ENCODE measurements at regions not wholly inside any gene's neighbourhood (a gene's known extent, or its start where the extent isn't known, plus 50 kb on each side); places are given as distances from the start of the nearest gene placed in this dataset.

- Mint-ChIP-seq H3K27ac (ENCODE audit: unreplicated experiment) (no peak overlapping the region), H3K36me3 (ENCODE audit: insufficient read depth, unreplicated experiment) (no peaks in the 10 kb centered on the region), H3K9me3 (ENCODE audit: unreplicated experiment) (no peaks in the 10 kb centered on the region), H3K4me1 (ENCODE audit: low read depth, unreplicated experiment) (no peaks in the 10 kb centered on the region), H3K4me3 (ENCODE audit: unreplicated experiment) (no peak overlapping the region), H3K27me3 (ENCODE audit: insufficient read depth, unreplicated experiment) (peaks cover 8% of the 10 kb centered on the region)
- BruUV-seq (replicated peaks), result no TSS peak
- H3K4me3 ChIP-seq (ENCODE audit: low read depth, low read length), result no peak overlapping the region
- ChIA-PET POLR2A (no interaction called here), CTCF (no interaction called here)
- intact Hi-C loops (cut with micrococcal nuclease; ENCODE audit: unreplicated experiment), result no loop called here
- no peaks in the 10 kb centered on the region for H3K9me3 ChIP-seq
- H3K27me3 ChIP-seq (replicated peaks; ENCODE audit: control insufficient read depth, insufficient read depth, low read length), result no peaks in the 10 kb centered on the region
- no peaks in the 10 kb centered on the region for H3K4me1 ChIP-seq
- no peak for DNase-seq
- no peaks in the 10 kb centered on the region for H3K36me3 ChIP-seq (ENCODE audit: control insufficient read depth, insufficient read depth, low read length)
- TF ChIP-seq CTCF (IDR thresholded peaks at IDR 0.05; ENCODE audit: insufficient read depth in 1 of 2, low read depth in 1 of 2, low read length in 1 of 2, severe bottlenecking in 1 of 2, unreplicated experiment in 1 of 2), result no peak
Measured at GRCh38 chr1:81472387-81472786, 328.3 kb upstream of the ADGRL2 start.

- no peak for TF ChIP-seq CTCF (IDR thresholded peaks at IDR 0.05; ENCODE audit: insufficient read depth in 1 of 2, low read depth in 1 of 2, low read length in 1 of 2, severe bottlenecking in 1 of 2, unreplicated experiment in 1 of 2)
- Mint-ChIP-seq H3K36me3 (ENCODE audit: insufficient read depth, unreplicated experiment) (no peaks in the 10 kb centered on the region), H3K27ac (ENCODE audit: unreplicated experiment) (no peak overlapping the region), H3K4me3 (ENCODE audit: unreplicated experiment) (no peak overlapping the region), H3K9me3 (ENCODE audit: unreplicated experiment) (no peaks in the 10 kb centered on the region), H3K4me1 (ENCODE audit: low read depth, unreplicated experiment) (no peaks in the 10 kb centered on the region), H3K27me3 (ENCODE audit: insufficient read depth, unreplicated experiment) (peaks cover 8% of the 10 kb centered on the region)
- ChIA-PET CTCF (no interaction called here), POLR2A (no interaction called here)
- Histone ChIP-seq H3K36me3 (ENCODE audit: control insufficient read depth, insufficient read depth, low read length) (no peaks in the 10 kb centered on the region), H3K4me1 (no peaks in the 10 kb centered on the region), H3K27me3 (replicated peaks; ENCODE audit: control insufficient read depth, insufficient read depth, low read length) (no peaks in the 10 kb centered on the region), H3K9me3 (no peaks in the 10 kb centered on the region), H3K4me3 (ENCODE audit: low read depth, low read length) (no peak overlapping the region)
- no peak for DNase-seq
- intact Hi-C loops (cut with micrococcal nuclease; ENCODE audit: unreplicated experiment), result no loop called here
- BruUV-seq (replicated peaks), result no TSS peak
Measured at GRCh38 chr1:81471255-81471654, 329.5 kb upstream of the ADGRL2 start.

- no TSS peak for BruUV-seq (replicated peaks)
- Mint-ChIP-seq H3K9me3 (ENCODE audit: unreplicated experiment) (no peaks in the 10 kb centered on the region), H3K36me3 (ENCODE audit: insufficient read depth, unreplicated experiment) (no peaks in the 10 kb centered on the region), H3K4me3 (ENCODE audit: unreplicated experiment) (no peak overlapping the region), H3K27me3 (ENCODE audit: insufficient read depth, unreplicated experiment) (peaks cover under 1% of the 10 kb centered on the region), H3K4me1 (ENCODE audit: low read depth, unreplicated experiment) (no peaks in the 10 kb centered on the region), H3K27ac (ENCODE audit: unreplicated experiment) (no peak overlapping the region)
- TF ChIP-seq CTCF (IDR thresholded peaks at IDR 0.05; ENCODE audit: insufficient read depth in 1 of 2, low read depth in 1 of 2, low read length in 1 of 2, severe bottlenecking in 1 of 2, unreplicated experiment in 1 of 2), result no peak
- no peaks in the 10 kb centered on the region for H3K9me3 ChIP-seq
- H3K36me3 ChIP-seq (ENCODE audit: control insufficient read depth, insufficient read depth, low read length), result no peaks in the 10 kb centered on the region
- no peak for DNase-seq
- intact Hi-C loops (cut with micrococcal nuclease; ENCODE audit: unreplicated experiment), result no loop called here
- H3K4me3 ChIP-seq (ENCODE audit: low read depth, low read length), result no peak overlapping the region
- POLR2A ChIA-PET, result no interaction called here
- no peaks in the 10 kb centered on the region for H3K27me3 ChIP-seq (replicated peaks; ENCODE audit: control insufficient read depth, insufficient read depth, low read length)
- CTCF ChIA-PET, result no interaction called here
- no peaks in the 10 kb centered on the region for H3K4me1 ChIP-seq
Measured at GRCh38 chr1:81470275-81470674, 330.5 kb upstream of the ADGRL2 start.

All from Caco-2 (cell line).